ENCODE measurements at regions not wholly inside any gene's neighbourhood (a gene's known extent, or its start where the extent isn't known, plus 50 kb on each side); places are given as distances from the start of the nearest gene placed in this dataset.

DNA sequence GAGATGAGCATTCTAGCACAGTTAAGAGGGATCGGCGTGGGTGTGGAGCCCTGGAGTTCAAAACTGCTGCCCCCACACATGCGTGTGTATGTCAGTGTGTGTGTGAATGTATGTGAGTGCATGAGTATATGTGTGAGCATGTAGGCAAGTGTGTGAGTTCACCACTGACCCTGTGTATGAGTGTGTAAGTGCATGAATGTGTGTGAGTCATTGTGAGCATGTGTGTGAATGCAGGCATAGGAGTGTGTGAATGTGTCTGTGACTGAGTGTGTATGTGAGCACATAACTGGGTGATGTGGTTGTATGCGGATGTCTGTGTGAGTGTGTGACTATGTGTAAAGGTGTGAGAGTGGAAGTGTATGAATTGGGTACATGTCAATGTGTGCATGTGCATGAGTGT, 69.6 kb upstream of the CCDC167 start:
- TF ChIP-seq POLR2AphosphoS5 (IDR thresholded peaks at IDR 0.05; ENCODE audit: borderline replicate concordance, low read depth, low read length) (no peak), FOXP2 (optimal IDR thresholded peaks at IDR 0.05; ENCODE audit: control extremely low read depth, extremely low read length, insufficient read depth) (no peak), EZH2 (IDR thresholded peaks at IDR 0.05) (no peak)
